Endodermal cell (in vitro differentiated cells): ENCODE measurements at regions not wholly inside any gene's neighbourhood (a gene's known extent, or its start where the extent isn't known, plus 50 kb on each side); places are given as distances from the start of the nearest gene placed in this dataset.

Source experiments
- DNase-seq: peaks from one replicate; pipeline ENCODE4 v3.0.0-alpha.2; 2017
- H3K27ac ChIP-seq: 2 replicates; pipeline ENCODE4 v1.5.1; 2013; ENCODE audit warnings: mild to moderate bottlenecking, low read depth, low read length, moderate library complexity
- H3K27me3 ChIP-seq: 2 replicates; pipeline ENCODE4 v1.6.1; 2013; ENCODE audit warnings: mild to moderate bottlenecking, low read length, moderate library complexity; ENCODE audit not compliant: insufficient read depth, control insufficient read depth, poor library complexity, severe bottlenecking
- H3K36me3 ChIP-seq: 2 replicates; pipeline ENCODE4 v1.7.0; 2013; ENCODE audit warnings: mild to moderate bottlenecking, low read length, moderate library complexity; ENCODE audit not compliant: control insufficient read depth, insufficient read depth
- H3K4me1 ChIP-seq: one replicate; pipeline ENCODE4 v1.7.0; 2013; ENCODE audit warnings: low read length; ENCODE audit not compliant: control insufficient read depth, insufficient read depth
- H3K4me3 ChIP-seq: 2 replicates; pipeline ENCODE4 v1.5.1; 2013; ENCODE audit warnings: mild to moderate bottlenecking, low read length, moderate library complexity
- H3K9ac ChIP-seq: 2 replicates; pipeline ENCODE4 v1.6.1; 2013; ENCODE audit warnings: mild to moderate bottlenecking, low read length, moderate library complexity; ENCODE audit not compliant: poor library complexity, severe bottlenecking; ENCODE audit errors: extremely low read depth
- H3K9me3 ChIP-seq: 2 replicates; pipeline ENCODE4 v1.6.1; 2013; ENCODE audit warnings: mild to moderate bottlenecking, low read length, moderate library complexity; ENCODE audit not compliant: control insufficient read depth
- H3K27ac Mint-ChIP-seq: 2 replicates; pipeline ENCODE4 v1.8.0; 2020; ENCODE audit warnings: mixed read lengths
- H3K27me3 Mint-ChIP-seq: 2 replicates; pipeline ENCODE4 v1.8.0; 2021; ENCODE audit warnings: mild to moderate bottlenecking, mixed read lengths; ENCODE audit not compliant: insufficient read depth
- H3K36me3 Mint-ChIP-seq: 2 replicates; pipeline ENCODE4 v1.8.0; 2020; ENCODE audit warnings: low read depth, mixed read lengths
- H3K4me1 Mint-ChIP-seq: 2 replicates; pipeline ENCODE4 v1.8.0; 2020; ENCODE audit warnings: mixed read lengths
- H3K4me3 Mint-ChIP-seq: 2 replicates; pipeline ENCODE4 v1.8.0; 2020; ENCODE audit warnings: mild to moderate bottlenecking, moderate library complexity, mixed read lengths
- H3K9me3 Mint-ChIP-seq: 2 replicates; pipeline ENCODE4 v1.8.0; 2020; ENCODE audit warnings: mild to moderate bottlenecking, mixed read lengths
- CTCF ChIP-seq: fragments of 200-600 bp; sonication (generic); conservative IDR thresholded peaks from 2 replicates; pipeline ENCODE4 v1.5.0; 2021; ENCODE audit warnings: antibody characterized with exemption, mild to moderate bottlenecking
- WGBS, 2 experiments: methylation state at CpG; one replicate each; pipeline versions ENCODE4 v1.1.5 to v1.1.7; 2013; ENCODE audit warnings: missing lambda C conversion rate in 2 of 2, mixed read lengths in 1 of 2; ENCODE audit not compliant: insufficient coverage in 1 of 2, insufficient read length in 1 of 2; 5-methylcytosine and 5-hydroxymethylcytosine counted together

GRCh38 chr2:18272148-18272494 is 288.3 kb downstream of the RDH14 start:
- Mint-ChIP-seq H3K36me3 (no peaks in the 10 kb centered on the region), H3K4me3 (no peak overlapping the region), H3K27me3 (no peaks in the 10 kb centered on the region), H3K9me3 (peaks cover 4% of the 10 kb centered on the region), H3K27ac (no peak overlapping the region), H3K4me1 (no peaks in the 10 kb centered on the region)
- Histone ChIP-seq H3K27ac (no peak overlapping the region), H3K9ac (no peak overlapping the region), H3K4me1 (no peaks in the 10 kb centered on the region), H3K4me3 (no peak overlapping the region), H3K9me3 (peaks cover 9% of the 10 kb centered on the region), H3K27me3 (no peaks in the 10 kb centered on the region), H3K36me3 (no peaks in the 10 kb centered on the region)
- WGBS, 2 experiments, result 90% methylated on average over 10 of the region's 10 CpGs; no CpG with 5 or more reads in 1 of the 2 experiments
- TF ChIP-seq CTCF, result no peak
- DNase-seq, result no peak

GRCh38 chr2:18271370-18272147 is 288.9 kb downstream of the RDH14 start:
- TF ChIP-seq CTCF, result no peak
- H3K4me3 ChIP-seq, result no peak overlapping the region
- no peaks in the 10 kb centered on the region for H3K4me1 Mint-ChIP-seq
- no peaks in the 10 kb centered on the region for H3K27me3 Mint-ChIP-seq
- no peaks in the 10 kb centered on the region for H3K27me3 ChIP-seq
- WGBS, 2 experiments, result 88 to 94% methylated on average over 9 to 17 of the region's 17 CpGs
- H3K9me3 Mint-ChIP-seq, result peaks cover 4% of the 10 kb centered on the region
- H3K27ac Mint-ChIP-seq, result no peak overlapping the region
- no peaks in the 10 kb centered on the region for H3K36me3 Mint-ChIP-seq
- no peak overlapping the region for H3K4me3 Mint-ChIP-seq
- no peak for DNase-seq
- no peak overlapping the region for H3K27ac ChIP-seq
- no peaks in the 10 kb centered on the region for H3K4me1 ChIP-seq
- no peak overlapping the region for H3K9ac ChIP-seq
- H3K9me3 ChIP-seq, result peaks cover 9% of the 10 kb centered on the region
- H3K36me3 ChIP-seq, result no peaks in the 10 kb centered on the region

GRCh38 chr2:18268400-18268799 is 292.1 kb downstream of the RDH14 start:
- H3K27me3 ChIP-seq, result no peaks in the 10 kb centered on the region
- H3K4me1 ChIP-seq, result no peaks in the 10 kb centered on the region
- Mint-ChIP-seq H3K4me3 (no peak overlapping the region), H3K36me3 (no peaks in the 10 kb centered on the region), H3K27ac (no peak overlapping the region), H3K27me3 (no peaks in the 10 kb centered on the region), H3K9me3 (no peaks in the 10 kb centered on the region), H3K4me1 (no peaks in the 10 kb centered on the region)
- 88 to 92% methylated on average over 3 of the region's 3 CpGs for WGBS, 2 experiments
- H3K36me3 ChIP-seq, result no peaks in the 10 kb centered on the region
- H3K9ac ChIP-seq, result no peak overlapping the region
- H3K4me3 ChIP-seq, result no peak overlapping the region
- no peak for TF ChIP-seq CTCF
- no peak overlapping the region for H3K27ac ChIP-seq
- DNase-seq, result no peak
- no peaks in the 10 kb centered on the region for H3K9me3 ChIP-seq
